ENCODE measurements at regions not wholly inside any gene's neighbourhood (a gene's known extent, or its start where the extent isn't known, plus 50 kb on each side); places are given as distances from the start of the nearest gene placed in this dataset.
"Not testable (repeated sequence)": the region's sequence is repeated elsewhere in the genome, so short reads cannot be mapped to it uniquely, and the experiment has no call there.

DNA sequence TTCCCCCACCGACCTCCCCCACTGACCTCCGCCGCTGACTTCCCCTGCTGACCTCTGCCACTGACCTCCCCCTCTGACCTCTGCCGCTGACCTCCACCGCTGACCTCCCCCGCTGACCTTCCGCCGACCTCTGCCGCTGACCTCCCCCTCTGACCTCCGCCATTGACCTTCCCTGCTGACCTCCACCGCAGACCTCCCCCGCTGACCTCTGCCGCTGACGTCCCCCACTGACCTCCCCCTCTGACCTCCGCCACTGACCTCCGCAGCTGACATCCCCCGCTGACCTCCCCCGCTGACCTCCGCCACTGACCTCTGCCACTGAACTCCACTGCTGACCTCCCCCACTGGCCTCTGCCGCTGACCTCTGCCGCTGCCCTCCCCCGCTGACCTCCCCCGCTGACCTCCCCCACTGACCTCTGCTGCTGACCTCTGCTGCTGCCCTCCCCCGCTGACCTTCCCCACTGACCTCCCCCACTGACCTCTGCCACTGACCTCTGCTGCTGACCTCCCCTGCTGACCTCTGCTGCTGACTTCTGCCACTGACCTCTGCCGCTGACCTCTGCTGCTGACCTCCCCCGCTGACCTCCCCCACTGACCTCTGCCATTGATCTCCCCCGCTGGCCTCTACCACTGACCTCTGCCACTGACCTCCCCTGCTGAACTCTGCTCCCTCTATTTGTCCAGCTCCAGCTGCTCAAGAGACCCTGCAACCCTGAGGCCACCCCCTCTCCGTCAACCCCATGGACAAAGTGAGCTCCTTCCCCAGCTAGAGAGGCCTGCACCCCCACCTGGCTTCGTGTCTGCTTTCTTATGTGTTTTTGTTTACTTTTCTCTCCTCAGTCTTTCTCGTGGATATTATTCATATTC lies 91.4 kb upstream of the AFDN start:
- DNase-seq, result no peak

DNA sequence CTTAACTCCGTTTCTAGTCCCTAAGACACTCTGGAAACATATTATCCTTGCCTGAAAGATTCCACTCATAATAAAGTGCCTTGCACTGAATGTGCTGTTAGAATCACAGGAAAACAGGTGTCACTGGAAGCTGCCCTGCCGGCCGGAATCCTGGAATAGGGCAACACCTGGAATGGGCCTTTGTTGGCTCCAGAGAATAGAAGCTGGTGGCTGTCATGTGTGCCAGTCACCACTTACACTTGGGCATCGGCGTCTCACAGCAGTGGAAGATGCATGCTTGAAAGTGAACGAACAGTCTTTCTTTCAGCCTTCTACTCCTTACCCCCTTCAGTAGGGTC lies 90.8 kb upstream of the AFDN start:
- no peak for DNase-seq

DNA sequence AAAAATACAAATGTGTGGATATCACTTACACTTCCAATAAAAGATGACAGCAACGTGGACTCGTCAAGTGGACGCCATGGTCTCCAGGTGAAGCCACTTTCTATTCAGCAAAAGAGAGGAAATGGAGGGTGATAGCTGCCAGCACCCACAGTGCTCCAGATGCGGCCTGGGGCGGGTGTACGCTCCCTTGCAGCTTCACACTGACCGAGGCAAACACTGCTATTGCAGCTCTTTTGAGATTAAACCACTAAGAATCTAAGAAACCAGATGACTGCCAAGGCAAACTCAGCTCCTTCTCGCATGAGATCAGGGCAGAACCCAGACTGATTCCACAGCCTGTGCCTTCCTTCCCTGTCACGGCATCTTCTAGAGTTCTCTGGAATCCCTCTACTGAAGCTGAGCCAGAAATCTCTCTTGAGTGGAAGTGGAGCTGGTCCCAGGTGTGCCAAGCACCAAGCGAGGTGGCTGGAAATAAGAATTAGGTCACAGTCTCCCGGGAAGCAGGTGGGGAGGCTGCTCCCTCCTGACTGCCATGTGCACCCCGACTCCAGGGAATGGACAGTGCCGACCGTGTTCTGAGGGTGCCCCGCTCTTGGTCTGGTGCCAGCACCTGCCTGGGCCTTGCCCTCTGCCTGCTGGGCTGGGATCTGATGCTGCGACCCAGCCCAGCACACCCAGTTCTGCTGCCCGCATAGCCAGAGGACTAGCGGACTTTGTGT lies 90.1 kb upstream of the AFDN start:
- no peak for DNase-seq

DNA sequence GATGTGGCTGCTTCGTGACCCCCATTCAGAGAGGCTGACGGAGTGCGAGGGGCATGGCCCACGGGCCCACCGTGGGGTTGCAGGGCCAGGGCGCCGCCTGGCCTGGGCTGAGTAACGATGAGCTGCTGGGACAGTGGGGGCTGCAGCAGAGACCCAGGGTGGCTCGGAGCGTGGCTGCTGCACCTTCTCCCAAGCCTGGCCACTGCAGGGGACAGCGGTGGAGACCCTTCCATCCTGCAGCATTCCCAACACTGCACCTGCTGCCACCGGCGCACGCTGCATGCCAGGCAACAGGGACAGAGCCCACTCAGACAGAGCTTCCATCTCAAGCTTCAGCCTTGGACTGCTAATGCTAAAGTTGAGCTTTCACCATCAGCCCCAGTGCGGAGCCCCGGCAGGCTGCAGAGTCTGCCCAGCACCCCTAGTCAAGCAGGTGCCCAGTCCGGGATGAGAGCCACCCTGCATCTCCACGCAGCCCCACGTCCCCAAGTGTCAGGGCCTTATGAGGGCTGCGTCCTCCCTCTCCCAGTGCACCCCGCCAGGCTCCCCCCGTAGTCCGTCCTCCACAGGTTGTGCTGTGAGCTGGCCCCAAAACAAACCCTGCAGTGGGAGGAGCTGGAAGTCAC lies 89.4 kb upstream of the AFDN start:
- DNase-seq, result no peak

DNA sequence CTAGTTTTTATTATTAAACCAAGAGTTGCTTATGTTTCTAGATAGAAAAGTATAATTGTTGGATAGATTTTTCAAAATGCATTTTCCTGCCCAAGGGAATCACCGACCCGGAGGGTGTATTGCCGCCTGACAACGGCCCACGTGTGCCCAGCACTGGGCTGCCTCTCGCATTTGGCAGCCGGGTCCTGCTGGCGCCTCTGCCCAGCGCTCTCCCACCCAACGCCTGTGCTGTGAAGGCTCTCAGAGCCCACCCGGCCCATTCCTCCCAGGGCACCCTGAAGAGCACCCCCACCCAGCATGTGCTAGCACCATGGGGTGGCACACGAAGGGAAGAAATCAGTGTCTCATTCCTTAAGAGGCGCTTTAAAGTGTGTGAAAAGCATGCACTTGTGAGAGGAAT lies 88.3 kb upstream of the AFDN start:
- no peak for DNase-seq

DNA sequence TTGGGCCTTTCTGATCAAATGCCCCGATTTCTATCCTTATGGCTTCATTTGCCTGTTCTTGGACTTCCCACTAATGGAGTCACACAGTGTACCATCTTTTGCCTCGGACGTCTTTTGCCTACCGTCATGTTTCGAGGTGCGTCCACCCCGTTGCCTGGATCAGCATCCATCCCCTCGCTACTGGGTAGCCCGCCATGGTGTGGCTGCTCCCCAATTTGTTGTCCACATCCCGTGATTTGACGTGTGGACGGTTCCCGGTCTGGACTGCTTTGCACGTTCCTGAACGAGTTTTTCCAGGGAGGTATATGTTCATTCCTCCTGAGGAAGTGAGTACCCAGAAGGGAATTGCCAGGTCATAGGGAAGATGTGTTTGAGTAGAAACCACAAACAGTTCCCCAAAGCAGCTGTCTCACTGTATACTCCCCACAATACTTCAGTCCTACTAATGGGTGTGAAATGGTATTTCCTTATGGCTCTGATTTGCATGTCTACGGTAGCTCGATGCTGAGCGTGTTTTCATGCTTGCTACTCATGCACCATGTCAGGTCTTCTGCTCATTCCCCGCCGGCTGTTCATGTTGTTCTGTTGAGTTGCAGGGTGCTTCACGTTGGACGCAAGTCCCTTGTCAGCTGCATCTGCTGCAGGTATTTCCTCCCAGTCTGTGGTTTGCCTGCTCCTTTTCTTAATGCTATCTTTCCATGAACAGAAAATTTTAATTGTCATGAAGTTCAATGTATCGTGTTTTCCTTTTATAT lies 86.8 kb upstream of the AFDN start:
- DNase-seq, result no peak

DNA sequence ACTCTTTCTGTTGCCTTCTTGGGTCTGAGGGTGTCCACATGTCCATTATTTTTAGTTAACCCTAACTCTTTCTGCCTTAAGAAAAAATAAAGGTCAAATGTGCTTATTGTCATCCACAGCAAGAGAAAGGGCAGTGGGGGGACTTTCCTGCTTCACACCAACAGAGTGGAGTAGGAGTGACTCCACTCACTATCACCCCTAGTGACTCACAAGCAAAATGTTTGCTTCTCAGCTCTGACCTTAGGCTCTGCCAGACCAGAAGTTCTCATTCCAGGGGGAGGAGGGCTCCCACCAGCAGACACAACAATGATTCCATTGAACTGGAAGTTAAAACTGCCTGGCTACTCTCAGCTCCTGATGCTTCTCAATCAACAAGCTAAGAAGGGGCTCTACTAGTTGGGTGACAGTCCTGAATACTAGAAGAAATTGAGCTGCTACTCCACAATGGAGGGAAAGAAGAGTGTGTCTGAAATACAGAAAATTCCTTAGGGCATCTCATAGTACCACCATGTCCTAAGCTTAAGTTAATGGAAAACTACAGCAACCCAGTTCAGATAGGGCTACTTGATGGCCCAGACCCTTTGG lies 83.9 kb upstream of the AFDN start:
- DNase-seq, result no peak

DNA sequence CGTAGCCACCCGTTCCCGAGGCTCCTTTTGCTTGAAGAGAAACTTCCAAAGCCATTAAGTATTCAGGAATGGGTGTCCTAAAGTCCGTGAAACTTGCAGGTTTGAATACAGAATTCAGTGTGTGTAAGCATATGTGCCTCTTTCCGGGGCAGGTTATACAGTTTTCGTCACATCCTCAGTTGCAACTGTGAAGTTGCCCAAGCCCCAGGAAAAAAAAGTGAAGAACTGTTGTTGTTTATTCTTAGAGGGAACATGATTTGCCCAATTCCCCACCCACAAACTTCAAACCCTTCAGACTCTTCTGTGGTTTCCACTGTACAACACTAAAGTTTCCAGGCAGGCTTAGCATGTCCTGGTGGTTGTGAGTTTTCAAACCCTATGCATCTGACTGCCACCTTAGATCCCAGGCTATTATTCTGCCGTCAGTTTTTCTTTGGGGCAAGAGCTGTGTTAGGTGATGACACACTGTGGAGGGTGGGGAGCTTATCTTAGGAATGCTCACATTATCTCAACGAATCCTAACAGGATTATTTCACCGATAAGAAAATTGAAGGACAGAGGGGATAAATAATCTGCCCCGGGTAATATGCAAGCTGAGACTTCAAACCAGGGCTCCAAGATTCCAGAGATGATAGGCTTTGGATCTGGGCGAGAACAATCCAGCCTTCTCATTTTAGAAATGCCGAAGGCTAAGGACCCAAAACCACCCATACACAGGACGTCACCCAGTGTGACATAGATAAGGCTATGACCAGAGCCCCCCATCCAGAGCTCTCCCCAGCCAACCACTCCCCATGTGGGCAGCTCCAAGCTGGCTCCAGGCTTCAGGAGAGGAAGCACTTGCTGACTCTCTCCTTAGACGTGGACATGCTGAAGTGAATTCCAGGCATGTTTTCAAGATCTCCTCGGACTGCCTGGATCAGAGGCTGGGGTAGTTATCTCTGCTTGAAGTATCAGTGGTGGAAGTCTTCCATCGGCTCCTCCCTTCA lies 81.7 kb upstream of the AFDN start:
- DNase-seq, result no peak

DNA sequence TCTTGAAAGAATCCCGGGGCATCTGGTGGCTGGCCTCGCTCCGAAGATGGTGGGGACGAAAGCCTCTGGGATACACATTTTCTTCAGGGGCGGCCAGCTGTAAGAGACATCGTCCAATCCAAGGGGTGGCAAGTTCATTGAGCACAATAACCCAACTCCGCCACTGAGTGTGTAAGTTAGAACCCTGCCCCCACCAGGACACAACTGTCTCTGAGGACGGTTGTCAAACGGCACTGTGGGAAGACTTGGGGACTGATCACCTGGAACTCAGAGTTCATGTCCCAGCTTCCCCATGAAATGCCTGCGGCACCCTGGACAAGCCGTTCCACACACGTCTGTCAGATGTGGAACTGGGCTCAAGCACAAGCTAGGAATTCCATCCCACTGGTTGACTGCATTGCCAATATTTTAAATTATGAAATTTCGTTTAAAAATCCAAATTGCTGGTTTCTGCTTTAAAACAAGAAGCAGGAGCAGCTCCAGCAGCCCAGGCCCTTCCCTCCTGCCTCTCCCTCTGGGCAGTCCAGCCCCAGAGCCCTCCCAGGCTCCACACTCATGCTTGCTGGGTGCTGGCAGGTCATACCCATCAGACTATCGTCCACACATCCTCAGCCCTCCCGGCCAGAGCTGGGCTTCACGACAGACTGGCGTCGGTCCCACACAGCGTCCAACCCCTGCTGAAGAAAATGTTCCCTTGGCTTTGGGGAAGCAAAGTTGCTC lies 80.9 kb upstream of the AFDN start:
- peak in 1 of 2 donors; percentile 43 for DNase-seq

DNA sequence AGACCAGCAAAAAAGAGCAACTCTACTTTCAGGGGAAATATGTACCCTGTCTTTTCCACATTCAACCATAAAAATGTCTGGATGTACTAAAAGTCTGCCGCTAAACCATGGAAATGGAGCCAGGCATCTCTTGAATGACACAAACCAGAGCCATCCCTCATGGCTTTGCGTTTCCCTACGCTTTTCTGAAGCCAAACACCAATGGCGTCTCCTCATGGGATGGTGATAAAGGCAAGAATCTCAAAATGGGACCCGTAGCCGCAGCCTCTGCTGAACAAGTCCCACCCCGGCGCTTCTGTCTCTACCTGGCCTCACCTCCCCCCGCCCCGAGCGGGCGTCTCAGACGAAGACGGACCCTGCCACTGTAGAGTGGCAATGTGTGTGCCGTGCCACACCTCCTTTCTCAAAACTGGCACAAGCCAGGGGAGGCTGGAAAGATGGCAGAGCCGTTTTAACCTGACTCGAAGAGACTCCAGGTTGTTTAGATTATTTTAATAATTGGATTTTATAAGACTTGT lies 80.3 kb upstream of the AFDN start:
- DNase-seq, result no peak

DNA sequence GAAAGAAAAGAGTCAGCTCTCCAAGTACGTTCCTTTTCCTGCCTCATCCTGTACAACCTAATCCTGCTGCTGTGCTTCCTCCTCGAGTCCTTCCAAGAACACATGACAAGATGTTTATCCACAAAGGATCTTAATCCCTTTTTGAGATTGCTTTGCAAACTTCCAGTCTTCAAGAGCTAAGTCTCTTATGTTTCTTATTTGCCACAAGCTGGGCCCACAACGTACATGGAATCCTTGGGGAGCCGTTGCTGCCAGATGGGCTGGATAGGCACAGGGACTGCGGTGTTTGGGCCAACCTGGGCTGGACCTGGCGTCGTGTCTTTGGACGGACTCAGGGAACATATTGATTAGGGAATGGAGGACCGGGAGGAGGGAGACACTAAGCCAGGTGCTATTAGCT lies 79.7 kb upstream of the AFDN start:
- DNase-seq, result no peak

DNA sequence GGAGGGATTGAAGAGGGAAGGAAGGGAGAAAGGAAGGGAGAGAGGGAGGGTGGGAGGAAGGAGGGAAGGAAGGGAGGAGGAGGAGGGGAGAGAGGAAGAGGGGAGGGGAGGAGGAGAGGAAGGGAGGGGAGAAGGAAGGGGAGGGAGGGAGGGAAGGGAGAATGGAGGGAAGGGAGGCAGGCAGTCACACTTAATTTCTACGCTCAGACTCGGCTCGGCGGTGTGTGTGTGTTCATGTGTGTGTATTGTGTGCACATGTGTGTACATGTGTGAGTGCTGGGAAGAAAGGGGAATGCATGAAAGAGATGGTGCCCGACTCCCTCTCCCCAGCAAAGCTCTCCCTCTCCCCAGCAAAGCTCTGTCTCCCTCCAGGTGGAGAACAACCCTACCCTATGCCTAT lies 79.1 kb upstream of the AFDN start:
- no peak for DNase-seq

DNA sequence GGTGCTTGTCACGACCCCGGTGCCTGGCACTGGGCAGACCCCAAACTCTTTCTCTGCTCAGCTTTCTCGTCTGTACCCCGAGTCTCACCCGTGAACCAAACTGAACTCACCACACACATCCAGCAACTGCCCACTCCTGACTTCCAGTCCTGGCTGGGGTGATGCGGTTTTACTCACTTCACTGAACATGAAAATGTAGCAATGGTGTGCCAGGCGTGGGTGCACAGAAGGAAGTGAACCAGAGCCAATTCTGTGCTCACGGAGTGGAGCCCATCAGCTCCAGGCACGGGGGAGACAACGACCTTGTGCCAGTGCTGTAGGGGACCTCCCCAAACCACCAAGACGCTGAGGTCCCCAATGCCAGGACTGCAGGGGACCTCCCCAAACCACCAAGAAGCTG lies 78.7 kb upstream of the AFDN start:
- DNase-seq, result no peak

DNA sequence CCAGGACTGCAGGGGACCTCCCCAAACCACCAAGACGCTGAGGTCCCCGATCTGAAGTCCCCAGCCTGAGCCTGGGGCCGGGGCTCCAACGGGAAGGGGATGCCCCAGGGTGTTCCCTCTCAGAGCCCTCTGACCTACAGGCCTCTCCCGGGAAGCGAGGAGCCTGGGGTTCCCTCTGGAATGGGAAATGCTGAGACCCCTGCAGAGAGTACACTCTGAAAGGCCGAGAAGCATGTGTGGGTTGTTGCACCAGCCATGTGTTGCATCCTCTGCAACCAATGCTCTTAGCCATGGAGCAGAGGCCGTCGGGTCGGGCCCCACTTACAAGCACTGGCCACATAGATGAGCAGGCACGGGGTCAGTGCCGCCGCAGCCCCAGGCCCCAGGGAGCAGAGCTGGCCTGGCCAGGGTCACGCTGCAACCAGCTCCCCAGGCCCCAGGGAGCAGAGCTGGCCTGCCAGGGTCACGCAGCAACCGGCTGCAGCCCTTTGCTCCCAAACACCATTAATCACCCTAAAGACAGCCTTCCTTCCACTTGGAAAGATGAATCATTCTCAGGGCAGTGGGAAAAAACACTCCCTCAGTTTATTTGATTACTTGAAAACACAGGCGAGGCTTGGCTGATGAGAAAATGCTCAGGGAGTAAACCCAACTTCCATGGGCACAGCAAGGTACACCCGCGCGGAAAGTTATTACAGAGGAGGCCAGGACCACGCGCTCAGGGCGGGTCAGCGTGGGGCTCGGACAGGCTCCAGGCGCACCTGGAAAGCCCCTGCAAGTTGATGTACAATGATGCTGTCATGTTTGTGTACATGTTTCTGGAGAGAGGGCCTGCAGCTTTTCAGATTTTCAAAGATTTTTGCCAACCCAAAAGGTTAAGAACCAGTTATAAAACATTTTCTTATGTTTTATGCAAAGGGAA lies 78.0 kb upstream of the AFDN start:
- no peak for DNase-seq

DNA sequence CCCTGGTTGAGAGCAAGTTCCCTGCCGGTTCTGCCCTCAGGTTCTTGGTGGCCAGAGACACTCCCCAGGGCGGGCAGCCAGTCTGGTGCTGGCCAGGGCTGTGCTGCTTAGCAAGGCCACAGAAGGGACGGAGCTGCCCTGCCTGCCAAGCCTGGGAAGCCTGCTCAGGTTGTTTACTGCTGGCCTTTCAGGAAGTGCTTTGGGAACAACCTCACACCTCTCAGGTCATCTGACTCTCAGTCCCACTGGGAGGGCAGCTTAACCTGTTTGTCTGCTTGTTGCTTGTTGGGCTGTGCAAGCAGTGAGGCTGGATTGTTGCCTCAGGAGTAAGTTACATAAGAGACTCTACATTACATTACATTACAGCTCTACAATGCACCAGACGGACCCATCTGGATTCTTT lies 75.8 kb upstream of the AFDN start:
- DNase-seq, result peak; percentile 65 to 75

DNA sequence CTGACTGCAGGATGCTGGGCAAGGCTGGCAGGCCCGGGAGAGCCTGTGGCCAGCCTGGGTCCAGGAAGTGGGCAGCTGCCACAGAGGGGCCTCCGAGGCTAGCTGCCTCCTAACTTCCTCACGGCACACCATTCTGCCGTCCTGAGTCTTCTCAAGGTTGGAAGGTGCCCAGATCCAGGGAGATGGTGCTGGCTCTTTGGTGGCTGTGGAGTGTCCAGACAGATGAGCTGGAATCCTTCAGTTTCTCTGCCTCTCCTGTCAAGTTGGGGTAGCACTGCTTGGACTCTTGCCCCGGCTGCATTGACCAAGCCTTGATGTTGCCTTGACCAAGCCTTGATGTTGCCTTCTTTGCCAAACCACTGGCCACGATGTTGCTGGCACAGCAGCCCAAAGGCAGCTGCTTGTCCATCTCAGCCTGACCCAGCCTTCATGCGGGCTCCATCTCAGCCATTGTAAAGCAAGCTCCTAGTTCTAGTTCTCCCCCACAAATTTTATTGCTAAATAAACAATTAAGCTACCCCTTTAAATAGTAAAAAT lies 75.1 kb upstream of the AFDN start:
- DNase-seq, result no peak

DNA sequence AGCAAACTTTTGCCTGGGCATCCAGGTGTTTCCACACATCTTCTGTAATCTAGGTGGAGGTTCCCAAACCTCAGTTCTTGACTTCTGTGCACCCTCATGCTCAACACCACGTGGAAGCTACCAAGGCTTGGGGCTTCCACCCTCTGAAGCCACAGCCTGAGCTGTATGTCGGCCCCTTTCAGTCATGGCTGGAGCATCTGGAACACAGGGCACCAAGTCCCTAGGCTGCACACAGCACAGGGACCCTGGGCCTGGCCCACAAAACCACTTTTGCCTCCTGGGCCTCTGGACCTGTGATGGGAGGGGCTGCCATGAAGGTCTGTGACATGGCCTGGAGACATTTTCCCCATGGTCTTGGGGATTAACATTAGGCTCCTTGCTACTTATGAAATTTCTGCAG lies 73.4 kb upstream of the AFDN start:
- not testable (repeated sequence) for DNase-seq

DNA sequence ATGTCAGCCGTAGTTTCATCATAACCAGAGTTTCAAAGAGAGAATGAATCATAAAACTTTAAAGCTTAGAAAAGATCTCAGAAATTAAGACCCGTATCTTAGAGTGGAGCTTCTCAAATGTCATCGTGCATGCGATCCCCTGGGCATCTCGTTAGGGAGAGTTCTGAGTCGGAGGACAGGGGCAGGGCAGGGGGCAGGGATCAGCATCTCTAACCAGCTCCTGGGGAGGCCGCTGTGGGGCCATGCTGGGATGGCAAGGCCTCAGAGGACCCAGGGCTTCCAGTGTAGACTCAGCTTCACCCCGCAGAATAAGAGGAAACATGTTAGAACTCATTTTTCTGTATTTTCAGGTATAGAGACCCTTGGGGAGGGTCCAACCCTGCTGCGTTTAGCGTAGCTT lies 72.0 kb upstream of the AFDN start:
- no peak for DNase-seq

Data from right lung (tissue), 2 donors.